ENCODE measurements at regions not wholly inside any gene's neighbourhood (a gene's known extent, or its start where the extent isn't known, plus 50 kb on each side); places are given as distances from the start of the nearest gene placed in this dataset.

DNA sequence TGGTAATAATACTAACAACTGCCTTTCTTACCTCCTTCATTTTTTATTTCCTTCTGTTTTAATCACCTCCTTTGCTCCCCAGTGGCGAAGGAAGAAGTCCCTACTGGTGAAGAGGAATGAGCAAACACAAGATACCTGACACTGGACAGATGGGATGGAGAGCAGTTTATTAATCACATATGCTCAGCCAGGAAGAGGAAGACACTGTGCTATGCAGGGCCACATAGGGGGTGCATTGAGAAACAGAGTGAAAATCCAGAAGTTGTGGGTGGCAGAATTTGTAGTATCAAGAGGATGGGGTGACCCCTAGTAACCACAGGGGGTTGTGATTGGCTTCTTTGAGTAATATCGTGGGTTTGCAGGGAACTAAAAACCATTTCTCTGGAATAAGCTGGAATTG lies 1041.9 kb downstream of the OTOL1 start (continued):
- TF ChIP-seq REST (IDR thresholded peaks at IDR 0.05): no peak
- no peak for TF ChIP-seq HOXB13 (CRISPR knock-in tag; IDR thresholded peaks at IDR 0.05; ENCODE audit: low read depth)
- TF ChIP-seq, protein P1, sequence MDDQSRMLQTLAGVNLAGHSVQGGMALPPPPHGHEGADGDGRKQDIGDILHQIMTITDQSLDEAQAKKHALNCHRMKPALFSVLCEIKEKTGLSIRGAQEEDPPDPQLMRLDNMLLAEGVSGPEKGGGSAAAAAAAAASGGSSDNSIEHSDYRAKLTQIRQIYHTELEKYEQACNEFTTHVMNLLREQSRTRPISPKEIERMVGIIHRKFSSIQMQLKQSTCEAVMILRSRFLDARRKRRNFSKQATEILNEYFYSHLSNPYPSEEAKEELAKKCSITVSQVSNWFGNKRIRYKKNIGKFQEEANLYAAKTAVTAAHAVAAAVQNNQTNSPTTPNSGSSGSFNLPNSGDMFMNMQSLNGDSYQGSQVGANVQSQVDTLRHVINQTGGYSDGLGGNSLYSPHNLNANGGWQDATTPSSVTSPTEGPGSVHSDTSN (IDR thresholded peaks at IDR 0.05): no peak
- TF ChIP-seq FOSB (CRISPR knock-in tag; IDR thresholded peaks at IDR 0.05): no peak

DNA sequence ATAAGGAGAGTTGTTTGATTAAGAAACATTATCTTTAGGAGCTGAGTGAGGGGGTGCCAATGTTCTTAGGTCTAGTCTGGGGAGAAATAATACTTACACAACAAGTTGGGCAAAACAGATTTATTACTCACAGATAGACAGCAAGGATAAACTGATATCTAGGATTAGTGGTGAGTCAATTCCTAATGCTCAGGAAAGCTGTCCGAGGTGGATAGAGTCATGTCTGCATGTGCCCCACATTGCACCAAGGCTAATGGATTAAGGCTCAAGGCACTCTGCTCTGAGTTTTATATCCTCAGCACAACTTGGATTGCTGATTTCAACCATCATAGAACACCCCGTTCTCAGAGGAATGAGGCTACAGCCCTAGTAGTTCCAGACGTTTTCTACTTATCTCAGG lies 1042.3 kb downstream of the OTOL1 start:
- H3K4me1 ChIP-seq: peaks cover 6% of the 10 kb centered on the region; the same call in 1 of the 3 replicates
- DNase-seq (ENCODE audit: low read depth in 1 of 2, low spot score in 1 of 2) (no peak), ATAC-seq (no peak), FAIRE-seq (no peak)
- no peak overlapping the region for H3K27ac ChIP-seq
- ChIA-PET CTCF (no interaction called here), POLR2A (no interaction called here)
- H3K4me3 ChIP-seq: no peak overlapping the region
- TF ChIP-seq USF2 (IDR thresholded peaks at IDR 0.05) (no peak), JUNB (IDR thresholded peaks at IDR 0.05) (no peak), FOXS1 (CRISPR knock-in tag; IDR thresholded peaks at IDR 0.05) (no peak), ESRRA (IDR thresholded peaks at IDR 0.05; ENCODE audit: borderline replicate concordance, low read length) (no peak), ZSCAN20 (CRISPR knock-in tag; IDR thresholded peaks at IDR 0.05) (no peak), RNF2 (IDR thresholded peaks at IDR 0.05; ENCODE audit: borderline replicate concordance, low read depth) (no peak), CHD2 (IDR thresholded peaks at IDR 0.05; ENCODE audit: low read length, partially characterized antibody) (no peak), ZC3H11A (IDR thresholded peaks at IDR 0.05) (no peak), ELK1 (IDR thresholded peaks at IDR 0.05; ENCODE audit: low read depth, low read length) (no peak), HDAC2 (IDR thresholded peaks at IDR 0.05) (no peak)
- TF ChIP-seq, protein P1 (IDR thresholded peaks at IDR 0.05): no peak
- 63% methylated on average over 3 of the region's 3 CpGs for WGBS (ENCODE audit: missing lambda C conversion rate)
- H3K9me3 ChIP-seq: no peaks in the 10 kb centered on the region
- H3K4me2 ChIP-seq: no peak overlapping the region

- DNase-seq (ENCODE audit: low read depth in 1 of 2, low spot score in 1 of 2) (no peak), FAIRE-seq (no peak), ATAC-seq (no peak)
- no peaks in the 10 kb centered on the region for H3K9me3 ChIP-seq
- CTCF ChIA-PET: no interaction called here
- POLR2A ChIA-PET: no interaction called here
- TF ChIP-seq PHF8 (IDR thresholded peaks at IDR 0.05; ENCODE audit: borderline replicate concordance, low read depth) (no peak), KDM5A (IDR thresholded peaks at IDR 0.05) (no peak), KDM1A (IDR thresholded peaks at IDR 0.05; ENCODE audit: low read depth) (no peak), FOSB (CRISPR knock-in tag; IDR thresholded peaks at IDR 0.05) (no peak), TP53 (CRISPR knock-in tag; IDR thresholded peaks at IDR 0.05) (no peak), REST (IDR thresholded peaks at IDR 0.05) (no peak)
- no peaks in the 10 kb centered on the region for H3K4me1 ChIP-seq
- H3K4me2 ChIP-seq: no peak overlapping the region
- no peak overlapping the region for H3K4me3 ChIP-seq
- no peak overlapping the region for H3K27ac ChIP-seq
These were observed 1043.8 kb downstream of the OTOL1 start for GRCh38 chr3:162540421-162540820.

Data from A549 (cell line).